Loucy (cell line): ENCODE measurements at regions not wholly inside any gene's neighbourhood (a gene's known extent, or its start where the extent isn't known, plus 50 kb on each side); places are given as distances from the start of the nearest gene placed in this dataset.

Source experiments
- H2AFZ ChIP-seq: fragments of 200-600 bp; sonication (generic); 2 replicates; pipeline ENCODE4 v1.6.0; 2016; ENCODE audit warnings: antibody characterized with exemption, mild to moderate bottlenecking, low read length, moderate library complexity
- H3F3A ChIP-seq: fragments of 200-600 bp; 2 replicates; pipeline ENCODE4 v1.6.0; 2016; ENCODE audit warnings: antibody characterized with exemption, low read depth, mild to moderate bottlenecking
- H3K27me3 ChIP-seq: fragments of 200-600 bp; sonication (generic); 2 replicates; pipeline ENCODE4 v1.6.1; 2014; ENCODE audit warnings: low read length, mild to moderate bottlenecking; ENCODE audit not compliant: insufficient read depth, poor library complexity, severe bottlenecking
- H3K36me3 ChIP-seq: fragments of 200-600 bp; sonication (generic); 2 replicates; pipeline ENCODE4 v1.6.1; 2016; ENCODE audit warnings: low read length; ENCODE audit not compliant: insufficient read depth
- H3K4me1 ChIP-seq: fragments of 200-600 bp; sonication (generic); 2 replicates; pipeline ENCODE4 v1.5.1; 2014; ENCODE audit warnings: low read length, mild to moderate bottlenecking; ENCODE audit not compliant: insufficient read depth, poor library complexity, severe bottlenecking
- H3K4me2 ChIP-seq: fragments of 200-600 bp; sonication (generic); 2 replicates; pipeline ENCODE4 v1.6.0; 2014; ENCODE audit warnings: antibody characterized with exemption, low read length, low read depth, mild to moderate bottlenecking; ENCODE audit not compliant: poor library complexity, severe bottlenecking
- H3K4me3 ChIP-seq: fragments of 200-600 bp; sonication (generic); 2 replicates; pipeline ENCODE4 v1.5.1; 2014; ENCODE audit warnings: low read length, mild to moderate bottlenecking, mixed read lengths; ENCODE audit not compliant: poor library complexity, severe bottlenecking
- H3K79me2 ChIP-seq: fragments of 200-600 bp; sonication (generic); 2 replicates; pipeline ENCODE4 v1.6.1; 2014; ENCODE audit warnings: low read length; ENCODE audit not compliant: insufficient read depth
- H3K9ac ChIP-seq: fragments of 200-600 bp; sonication (generic); 2 replicates; pipeline ENCODE4 v1.6.0; 2014; ENCODE audit warnings: mild to moderate bottlenecking, low read depth, low read length, moderate library complexity; ENCODE audit not compliant: poor library complexity, severe bottlenecking
- H3K9me2 ChIP-seq: fragments of 200-600 bp; sonication (generic); replicated peaks from 2 replicates; pipeline ENCODE4 v1.6.1; 2016; ENCODE audit warnings: low read depth, low read length, mixed read lengths
- H3K9me3 ChIP-seq: fragments of 200-600 bp; sonication (generic); 2 replicates; pipeline ENCODE4 v1.6.1; 2014; ENCODE audit warnings: mild to moderate bottlenecking, antibody characterized with exemption, low read length, low read depth; ENCODE audit not compliant: insufficient read depth
- H4K20me1 ChIP-seq: fragments of 200-600 bp; sonication (generic); 2 replicates; pipeline ENCODE4 v1.6.0; 2014; ENCODE audit warnings: antibody characterized with exemption, low read length, mild to moderate bottlenecking; ENCODE audit not compliant: insufficient read depth, poor library complexity, severe bottlenecking
- EZH2phosphoT487 ChIP-seq: fragments of 200-600 bp; IDR thresholded peaks from 2 replicates; pipeline ENCODE4 v1.6.1; 2018; ENCODE audit warnings: antibody characterized with exemption, mild to moderate bottlenecking, moderate library complexity, borderline replicate concordance
- TF ChIP-seq, protein P1 (sequence below): fragments of 200-600 bp; sonication (generic); conservative IDR thresholded peaks from 2 replicates; pipeline ENCODE4 v1.5.1; 2014; ENCODE audit warnings: mild to moderate bottlenecking, antibody characterized with exemption, low read length

DNA sequence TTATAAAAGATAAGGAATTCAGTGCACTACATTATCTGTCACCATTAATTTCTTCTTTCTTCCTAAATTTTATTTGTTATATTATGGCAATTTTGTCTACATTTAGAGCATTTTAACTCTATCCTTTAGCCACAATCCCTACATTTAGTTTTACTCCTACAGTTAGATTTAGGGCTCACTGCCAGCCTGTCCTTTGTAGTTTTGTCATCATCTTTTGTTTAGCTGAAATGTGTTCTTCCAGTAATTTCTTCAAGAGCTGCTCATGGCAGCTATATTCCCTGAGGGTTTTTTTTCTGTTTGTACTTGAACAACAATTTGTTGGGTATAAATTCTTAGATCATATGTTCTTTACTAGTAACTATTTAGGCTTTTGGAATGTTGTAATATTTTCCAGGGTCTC is 72.7 kb upstream of the B3GAT2 start:
- H3F3A ChIP-seq: no peaks in the 10 kb centered on the region
- no peak overlapping the region for H3K4me2 ChIP-seq
- no peak overlapping the region for H3K9ac ChIP-seq
- TF ChIP-seq, protein P1, sequence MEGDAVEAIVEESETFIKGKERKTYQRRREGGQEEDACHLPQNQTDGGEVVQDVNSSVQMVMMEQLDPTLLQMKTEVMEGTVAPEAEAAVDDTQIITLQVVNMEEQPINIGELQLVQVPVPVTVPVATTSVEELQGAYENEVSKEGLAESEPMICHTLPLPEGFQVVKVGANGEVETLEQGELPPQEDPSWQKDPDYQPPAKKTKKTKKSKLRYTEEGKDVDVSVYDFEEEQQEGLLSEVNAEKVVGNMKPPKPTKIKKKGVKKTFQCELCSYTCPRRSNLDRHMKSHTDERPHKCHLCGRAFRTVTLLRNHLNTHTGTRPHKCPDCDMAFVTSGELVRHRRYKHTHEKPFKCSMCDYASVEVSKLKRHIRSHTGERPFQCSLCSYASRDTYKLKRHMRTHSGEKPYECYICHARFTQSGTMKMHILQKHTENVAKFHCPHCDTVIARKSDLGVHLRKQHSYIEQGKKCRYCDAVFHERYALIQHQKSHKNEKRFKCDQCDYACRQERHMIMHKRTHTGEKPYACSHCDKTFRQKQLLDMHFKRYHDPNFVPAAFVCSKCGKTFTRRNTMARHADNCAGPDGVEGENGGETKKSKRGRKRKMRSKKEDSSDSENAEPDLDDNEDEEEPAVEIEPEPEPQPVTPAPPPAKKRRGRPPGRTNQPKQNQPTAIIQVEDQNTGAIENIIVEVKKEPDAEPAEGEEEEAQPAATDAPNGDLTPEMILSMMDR: no peak
- no peak for TF ChIP-seq EZH2phosphoT487
- H3K36me3 ChIP-seq: no peaks in the 10 kb centered on the region
- no peaks in the 10 kb centered on the region for H3K79me2 ChIP-seq
- H3K9me2 ChIP-seq: no peaks in the 10 kb centered on the region
- H3K9me3 ChIP-seq: no peaks in the 10 kb centered on the region
- H2AFZ ChIP-seq: no peak overlapping the region
- no peaks in the 10 kb centered on the region for H3K27me3 ChIP-seq
- H4K20me1 ChIP-seq: no peaks in the 10 kb centered on the region
- H3K4me3 ChIP-seq: no peak overlapping the region
- no peaks in the 10 kb centered on the region for H3K4me1 ChIP-seq

DNA sequence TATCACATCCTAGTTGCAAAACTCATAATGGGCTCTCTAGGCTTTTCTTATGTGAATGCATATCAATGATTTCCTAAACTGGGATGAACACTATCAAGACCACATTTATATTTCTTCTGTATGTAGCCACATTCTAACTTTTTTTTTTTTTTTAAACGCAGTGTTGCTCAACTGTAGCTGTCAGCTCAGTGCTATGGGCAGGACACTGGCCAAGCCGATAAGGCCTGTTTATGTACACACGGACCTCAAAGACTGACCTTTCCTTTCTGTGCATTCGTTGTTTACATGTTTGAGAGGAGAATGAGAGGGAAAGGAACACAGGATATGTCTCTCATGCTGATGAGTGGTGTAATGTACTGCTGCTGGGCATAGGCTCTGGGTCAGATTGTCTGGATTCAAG is 75.1 kb upstream of the B3GAT2 start:
- Histone ChIP-seq H3K36me3 (no peaks in the 10 kb centered on the region), H3K9me2 (no peaks in the 10 kb centered on the region), H3K4me3 (no peak overlapping the region), H3K9me3 (no peaks in the 10 kb centered on the region), H3K79me2 (no peaks in the 10 kb centered on the region), H3F3A (no peaks in the 10 kb centered on the region), H3K9ac (no peak overlapping the region), H2AFZ (no peak overlapping the region), H4K20me1 (no peaks in the 10 kb centered on the region), H3K27me3 (no peaks in the 10 kb centered on the region), H3K4me2 (no peak overlapping the region), H3K4me1 (no peaks in the 10 kb centered on the region)
- no peak for TF ChIP-seq EZH2phosphoT487

GRCh38 chr6:71033171-71033570 is 76.3 kb upstream of the B3GAT2 start:
- Histone ChIP-seq H3K9ac (no peak overlapping the region), H4K20me1 (no peaks in the 10 kb centered on the region), H3K4me2 (no peak overlapping the region), H3K4me3 (no peak overlapping the region), H3K79me2 (no peaks in the 10 kb centered on the region), H3K36me3 (no peaks in the 10 kb centered on the region), H3F3A (no peaks in the 10 kb centered on the region), H3K27me3 (no peaks in the 10 kb centered on the region), H3K9me2 (no peaks in the 10 kb centered on the region), H3K9me3 (no peaks in the 10 kb centered on the region), H3K4me1 (no peaks in the 10 kb centered on the region), H2AFZ (no peak overlapping the region)
- TF ChIP-seq EZH2phosphoT487: no peak
- TF ChIP-seq, protein P1: no peak

DNA sequence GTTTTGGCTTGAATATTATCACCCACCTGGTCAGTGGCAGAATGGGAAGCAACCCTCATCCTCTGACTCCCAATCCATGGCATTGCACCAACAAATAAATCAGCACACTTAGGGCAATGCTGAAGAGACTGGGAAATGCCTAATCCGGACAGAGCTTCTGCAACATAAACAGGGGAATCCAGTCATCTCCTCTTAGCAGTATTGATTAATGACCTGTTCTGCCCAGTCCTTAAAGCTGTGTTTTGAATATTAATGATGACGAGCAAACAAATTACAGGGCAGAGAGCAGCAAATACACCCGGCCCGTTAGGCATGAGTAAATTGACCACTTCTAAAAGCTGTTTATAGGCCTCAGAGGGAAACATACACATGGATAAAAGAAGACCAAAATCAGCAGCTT is 77.0 kb upstream of the B3GAT2 start:
- no peaks in the 10 kb centered on the region for H3K27me3 ChIP-seq
- H2AFZ ChIP-seq: no peak overlapping the region
- no peaks in the 10 kb centered on the region for H3K36me3 ChIP-seq
- H3K9me2 ChIP-seq: no peaks in the 10 kb centered on the region
- H3K9ac ChIP-seq: no peak overlapping the region
- H3K4me2 ChIP-seq: no peak overlapping the region
- no peaks in the 10 kb centered on the region for H3F3A ChIP-seq
- no peak overlapping the region for H3K4me3 ChIP-seq
- H3K9me3 ChIP-seq: no peaks in the 10 kb centered on the region
- H4K20me1 ChIP-seq: no peaks in the 10 kb centered on the region
- no peaks in the 10 kb centered on the region for H3K4me1 ChIP-seq
- no peaks in the 10 kb centered on the region for H3K79me2 ChIP-seq
- no peak for TF ChIP-seq EZH2phosphoT487
- TF ChIP-seq, protein P1: no peak
